ENCODE measurements at regions not wholly inside any gene's neighbourhood (a gene's known extent, or its start where the extent isn't known, plus 50 kb on each side); places are given as distances from the start of the nearest gene placed in this dataset.
"Not testable (repeated sequence)": the region's sequence is repeated elsewhere in the genome, so short reads cannot be mapped to it uniquely, and the experiment has no call there.

GRCh38 chr10:65143723-65144122 is 1622.5 kb downstream of the REEP3 start:
- H3K4me3 ChIP-seq (ENCODE audit: low read depth, low read length) = no peak overlapping the region
- TF ChIP-seq, protein P1, sequence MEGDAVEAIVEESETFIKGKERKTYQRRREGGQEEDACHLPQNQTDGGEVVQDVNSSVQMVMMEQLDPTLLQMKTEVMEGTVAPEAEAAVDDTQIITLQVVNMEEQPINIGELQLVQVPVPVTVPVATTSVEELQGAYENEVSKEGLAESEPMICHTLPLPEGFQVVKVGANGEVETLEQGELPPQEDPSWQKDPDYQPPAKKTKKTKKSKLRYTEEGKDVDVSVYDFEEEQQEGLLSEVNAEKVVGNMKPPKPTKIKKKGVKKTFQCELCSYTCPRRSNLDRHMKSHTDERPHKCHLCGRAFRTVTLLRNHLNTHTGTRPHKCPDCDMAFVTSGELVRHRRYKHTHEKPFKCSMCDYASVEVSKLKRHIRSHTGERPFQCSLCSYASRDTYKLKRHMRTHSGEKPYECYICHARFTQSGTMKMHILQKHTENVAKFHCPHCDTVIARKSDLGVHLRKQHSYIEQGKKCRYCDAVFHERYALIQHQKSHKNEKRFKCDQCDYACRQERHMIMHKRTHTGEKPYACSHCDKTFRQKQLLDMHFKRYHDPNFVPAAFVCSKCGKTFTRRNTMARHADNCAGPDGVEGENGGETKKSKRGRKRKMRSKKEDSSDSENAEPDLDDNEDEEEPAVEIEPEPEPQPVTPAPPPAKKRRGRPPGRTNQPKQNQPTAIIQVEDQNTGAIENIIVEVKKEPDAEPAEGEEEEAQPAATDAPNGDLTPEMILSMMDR (IDR thresholded peaks at IDR 0.05; ENCODE audit: insufficient read depth, low read depth, low read length) = no peak
- no peak for DNase-seq (ENCODE audit: low read depth)

- TF ChIP-seq, protein P1 (IDR thresholded peaks at IDR 0.05; ENCODE audit: insufficient read depth, low read depth, low read length) = no peak
- no peak for DNase-seq (ENCODE audit: low read depth)
- H3K4me3 ChIP-seq (ENCODE audit: low read depth, low read length) = no peak overlapping the region
Measured at GRCh38 chr10:65149878-65150277, 1628.7 kb downstream of the REEP3 start.

- no peak overlapping the region for H3K4me3 ChIP-seq (ENCODE audit: low read depth, low read length)
- TF ChIP-seq, protein P1 (IDR thresholded peaks at IDR 0.05; ENCODE audit: insufficient read depth, low read depth, low read length) = no peak
- DNase-seq (ENCODE audit: low read depth) = no peak
Measured at GRCh38 chr10:65166272-65166671, 1645.1 kb downstream of the REEP3 start.

- DNase-seq (ENCODE audit: low read depth) = no peak
- no peak overlapping the region for H3K4me3 ChIP-seq (ENCODE audit: low read depth, low read length)
- TF ChIP-seq, protein P1 (IDR thresholded peaks at IDR 0.05; ENCODE audit: insufficient read depth, low read depth, low read length) = no peak
Measured at GRCh38 chr10:65172249-65172648, 1651.0 kb downstream of the REEP3 start.

DNA sequence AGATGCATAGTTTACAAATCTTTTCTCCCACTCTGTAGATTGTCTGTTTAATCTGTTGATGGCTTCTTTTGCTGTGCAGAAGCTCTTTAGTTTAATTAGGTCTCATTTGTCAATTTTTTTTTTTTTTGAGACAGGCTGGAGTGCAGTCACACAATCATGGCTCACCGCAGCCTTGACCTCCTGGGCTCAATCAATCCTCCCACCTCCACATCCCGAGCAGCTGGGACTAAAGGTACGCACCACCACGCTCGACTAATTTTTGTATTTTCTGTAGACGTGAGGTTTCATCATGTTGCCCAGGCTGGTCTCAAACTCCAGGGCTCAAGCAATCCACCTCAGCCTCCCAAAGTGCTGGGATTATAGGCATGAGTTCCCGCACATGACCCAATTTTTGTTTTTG is 1655.8 kb downstream of the REEP3 start:
- TF ChIP-seq, protein P1 (IDR thresholded peaks at IDR 0.05; ENCODE audit: insufficient read depth, low read depth, low read length) = no peak
- no peak for DNase-seq (ENCODE audit: low read depth)
- no peak overlapping the region for H3K4me3 ChIP-seq (ENCODE audit: low read depth, low read length)

DNA sequence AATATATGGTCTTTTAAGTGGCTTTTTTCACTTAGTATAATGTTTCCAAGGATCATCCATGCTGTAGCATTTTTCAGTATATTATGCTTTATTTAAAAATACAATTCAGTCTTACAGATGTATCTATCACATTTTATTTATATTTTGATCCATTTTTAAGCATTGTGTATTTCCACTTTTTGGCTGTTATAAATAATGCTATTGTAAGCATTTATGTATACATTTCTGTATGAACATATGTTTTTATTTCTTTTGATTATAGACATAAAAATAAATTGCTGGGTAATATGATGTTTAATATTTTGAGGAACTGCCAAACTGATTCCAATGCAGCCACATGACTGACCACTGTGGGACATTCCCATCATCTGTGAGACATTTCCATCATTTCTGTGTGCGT is 1662.0 kb downstream of the REEP3 start:
- TF ChIP-seq, protein P1 (IDR thresholded peaks at IDR 0.05; ENCODE audit: insufficient read depth, low read depth, low read length) = no peak
- H3K4me3 ChIP-seq (ENCODE audit: low read depth, low read length) = no peak overlapping the region
- no peak for DNase-seq (ENCODE audit: low read depth)

- not testable (repeated sequence) for DNase-seq (ENCODE audit: low read depth); H3K4me3 ChIP-seq (ENCODE audit: low read depth, low read length)
Measured at GRCh38 chr10:65186668-65187067, 1665.5 kb downstream of the REEP3 start.
